GM13977 (cell line): ENCODE measurements at regions not wholly inside any gene's neighbourhood (a gene's known extent, or its start where the extent isn't known, plus 50 kb on each side); places are given as distances from the start of the nearest gene placed in this dataset.

Experiments
- DNase-seq: peaks from one replicate; pipeline ENCODE4 v3.0.0; 2012; ENCODE audit warnings: low spot score
- in situ Hi-C: fragments of 300-500 bp; cut with MboI; formaldehyde crosslinking; loops from one replicate; pipeline ENCODE4 v1.12.0; 2022; ENCODE audit warnings: low sequenced_read_pairs, low pct_unique_long_range_greater_than_20kb, mixed read lengths, inconsistent platforms; ENCODE audit not compliant: unreplicated experiment
- TF ChIP-seq, protein P1 (sequence below): IDR thresholded peaks from 2 replicates; pipeline ENCODE4 v1.5.1; 2012; ENCODE audit warnings: mild to moderate bottlenecking, control low read depth; ENCODE audit not compliant: insufficient read depth; ENCODE audit errors: extremely low read depth, missing control alignments

- in situ Hi-C loops = no loop called here
- TF ChIP-seq, protein P1, sequence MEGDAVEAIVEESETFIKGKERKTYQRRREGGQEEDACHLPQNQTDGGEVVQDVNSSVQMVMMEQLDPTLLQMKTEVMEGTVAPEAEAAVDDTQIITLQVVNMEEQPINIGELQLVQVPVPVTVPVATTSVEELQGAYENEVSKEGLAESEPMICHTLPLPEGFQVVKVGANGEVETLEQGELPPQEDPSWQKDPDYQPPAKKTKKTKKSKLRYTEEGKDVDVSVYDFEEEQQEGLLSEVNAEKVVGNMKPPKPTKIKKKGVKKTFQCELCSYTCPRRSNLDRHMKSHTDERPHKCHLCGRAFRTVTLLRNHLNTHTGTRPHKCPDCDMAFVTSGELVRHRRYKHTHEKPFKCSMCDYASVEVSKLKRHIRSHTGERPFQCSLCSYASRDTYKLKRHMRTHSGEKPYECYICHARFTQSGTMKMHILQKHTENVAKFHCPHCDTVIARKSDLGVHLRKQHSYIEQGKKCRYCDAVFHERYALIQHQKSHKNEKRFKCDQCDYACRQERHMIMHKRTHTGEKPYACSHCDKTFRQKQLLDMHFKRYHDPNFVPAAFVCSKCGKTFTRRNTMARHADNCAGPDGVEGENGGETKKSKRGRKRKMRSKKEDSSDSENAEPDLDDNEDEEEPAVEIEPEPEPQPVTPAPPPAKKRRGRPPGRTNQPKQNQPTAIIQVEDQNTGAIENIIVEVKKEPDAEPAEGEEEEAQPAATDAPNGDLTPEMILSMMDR = no peak
- DNase-seq = no peak
Measured at GRCh38 chr4:29852537-29852936, 867.6 kb upstream of the PCDH7 start.

DNA sequence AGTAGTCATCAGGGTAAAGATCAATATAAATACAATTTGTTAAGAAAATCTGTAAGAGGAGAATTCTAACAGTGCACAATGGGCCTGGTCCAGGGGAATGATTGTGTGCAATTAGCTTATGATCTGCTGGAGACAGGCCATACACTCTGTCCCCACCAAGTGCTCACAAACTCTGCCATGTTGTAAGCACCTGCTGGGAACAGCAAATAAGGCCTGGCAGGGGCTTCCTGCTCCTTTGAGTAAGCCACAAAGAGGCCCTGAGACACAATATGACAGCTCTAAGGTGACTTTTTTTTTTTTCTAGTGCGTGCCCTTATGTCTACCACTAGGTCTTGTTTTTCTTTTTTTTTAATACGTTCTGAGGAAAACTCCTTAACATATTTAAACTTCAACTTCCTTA lies 866.3 kb upstream of the PCDH7 start:
- TF ChIP-seq, protein P1 = no peak
- in situ Hi-C loops = no loop called here

GRCh38 chr4:29861307-29861706 lies 858.9 kb upstream of the PCDH7 start:
- TF ChIP-seq, protein P1 = no peak
- in situ Hi-C loops = no loop called here
- DNase-seq = no peak

More for the DNA sequence above, 866.3 kb upstream of the PCDH7 start:
- no peak for DNase-seq

- in situ Hi-C loops = no loop called here
- no peak for DNase-seq
- TF ChIP-seq, protein P1 = no peak
Measured at GRCh38 chr4:29867412-29867811, 852.8 kb upstream of the PCDH7 start.

DNA sequence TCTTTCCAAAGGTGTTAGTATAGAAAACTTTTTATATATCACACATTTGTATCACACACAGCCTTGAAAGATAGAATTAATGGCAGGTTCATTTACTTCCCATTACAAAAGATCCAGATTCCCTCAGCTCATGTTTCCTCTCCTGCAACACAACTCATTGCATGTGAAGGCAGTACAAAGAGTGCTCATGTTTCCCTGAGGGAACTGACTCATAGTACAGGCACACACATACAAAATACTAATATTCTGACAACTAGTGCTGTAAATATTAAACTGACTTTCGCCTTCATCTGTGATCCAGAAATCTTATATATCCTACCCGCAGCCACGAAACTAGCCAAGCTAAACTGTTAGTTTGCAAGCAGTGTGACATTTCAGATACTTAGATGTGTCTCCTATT lies 819.8 kb upstream of the PCDH7 start:
- TF ChIP-seq, protein P1 = no peak
- in situ Hi-C loops = no loop called here
- no peak for DNase-seq

- TF ChIP-seq, protein P1 = no peak
- DNase-seq = no peak
- in situ Hi-C loops = no loop called here
Measured at GRCh38 chr4:29908276-29908675, 811.9 kb upstream of the PCDH7 start.

GRCh38 chr4:29927895-29928294 lies 792.3 kb upstream of the PCDH7 start:
- no peak for DNase-seq
- in situ Hi-C loops = no loop called here
- TF ChIP-seq, protein P1 = no peak
